ENCODE measurements at regions not wholly inside any gene's neighbourhood (a gene's known extent, or its start where the extent isn't known, plus 50 kb on each side); places are given as distances from the start of the nearest gene placed in this dataset.
A peak's percentile ranks its signal among the peaks of the same experiment; 100 is the strongest.

- Histone ChIP-seq H3K4me3 (no peak overlapping the region), H3K36me3 (no peaks in the 10 kb centered on the region), H3K27me3 (no peaks in the 10 kb centered on the region), H3K27ac (no peak overlapping the region), H3K4me1 (peaks cover 0 to 11% (median 0%) of the 10 kb centered on the region in 4 donors), H3K9me3 (no peaks in the 10 kb centered on the region)
- WGBS, 5 donors = 2 to 11% (median 7%) methylated on average over 3 of the region's 3 CpGs
- intact Hi-C loops (cut with DNase I; ENCODE audit: low total_unique reads) = no loop called here
- TF ChIP-seq POLR2A (IDR thresholded peaks at IDR 0.05) (no peak), CTCF (IDR thresholded peaks at IDR 0.05) (no peak), EP300 (IDR thresholded peaks at IDR 0.05) (no peak), POLR2AphosphoS5 (IDR thresholded peaks at IDR 0.05) (no peak)
- DNase-seq = no peak
Measured at GRCh38 chr9:13447843-13448422, 168.4 kb upstream of the MPDZ start.

DNA sequence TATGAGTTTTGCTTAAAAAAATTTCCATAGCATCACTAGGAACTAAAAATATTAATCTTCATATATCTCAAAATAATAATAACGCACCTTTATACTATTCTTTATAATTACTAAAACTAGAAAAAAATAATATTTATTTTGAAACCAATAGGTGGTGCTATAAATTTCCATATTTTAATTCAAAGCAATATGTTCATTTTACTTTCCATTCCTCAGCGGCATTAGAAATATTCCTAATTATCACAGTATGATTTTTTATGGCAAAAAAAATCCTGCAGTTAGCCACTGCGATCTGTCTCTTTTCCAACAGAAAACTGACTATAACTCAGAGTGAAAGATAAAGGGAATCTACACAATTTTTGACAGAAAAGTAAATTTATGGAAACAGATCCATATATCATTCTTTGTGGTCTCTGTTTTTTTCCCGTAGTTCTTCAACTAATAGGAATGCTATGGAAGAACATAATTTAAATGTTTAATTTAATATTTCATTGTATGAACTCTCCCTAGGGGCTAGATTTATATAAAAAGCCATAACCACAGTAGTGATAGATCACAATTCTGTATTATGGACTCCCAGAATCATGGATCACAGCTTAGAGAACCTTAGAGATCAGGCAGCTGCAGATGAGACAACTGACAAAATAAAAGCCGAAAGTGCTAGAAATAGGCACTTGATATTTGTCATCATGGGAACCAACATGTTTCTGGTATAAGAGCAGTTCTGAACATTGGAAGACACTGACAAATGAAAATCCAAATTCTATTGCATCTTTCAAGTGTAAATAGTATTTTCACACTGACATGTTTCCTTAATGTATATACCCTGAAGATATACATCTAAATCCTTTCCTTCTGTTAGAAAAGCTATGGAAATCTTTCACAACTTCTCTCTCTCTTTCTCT is 167.7 kb upstream of the MPDZ start:
- H3K27ac ChIP-seq = no peak overlapping the region
- no peaks in the 10 kb centered on the region for H3K27me3 ChIP-seq
- no peaks in the 10 kb centered on the region for H3K9me3 ChIP-seq
- DNase-seq = no peak
- no peak overlapping the region for H3K4me3 ChIP-seq
- H3K36me3 ChIP-seq = no peaks in the 10 kb centered on the region
- TF ChIP-seq EP300 (IDR thresholded peaks at IDR 0.05) = no peak
- no peak for TF ChIP-seq POLR2AphosphoS5 (IDR thresholded peaks at IDR 0.05)
- TF ChIP-seq CTCF (IDR thresholded peaks at IDR 0.05) = peak in 3 of 7 experiments; percentile 10 to 26 (median 16)
- peaks cover 0 to 11% (median 0%) of the 10 kb centered on the region in 4 donors for H3K4me1 ChIP-seq
- intact Hi-C loops (cut with DNase I; ENCODE audit: low total_unique reads) = no loop called here
- WGBS, 5 donors = 47 to 60% (median 58%) methylated on average over 5 of the region's 5 CpGs

- Histone ChIP-seq H3K9me3 (no peaks in the 10 kb centered on the region), H3K36me3 (no peaks in the 10 kb centered on the region), H3K27me3 (no peaks in the 10 kb centered on the region), H3K4me3 (no peak overlapping the region), H3K27ac (no peak overlapping the region), H3K4me1 (peaks cover 0 to 11% (median 0%) of the 10 kb centered on the region in 4 donors)
- WGBS, 5 donors = 76 to 84% (median 78%) methylated on average over 8 of the region's 8 CpGs
- intact Hi-C loops (cut with DNase I; ENCODE audit: low total_unique reads) = no loop called here
- TF ChIP-seq POLR2A (IDR thresholded peaks at IDR 0.05) = no peak
- no peak for TF ChIP-seq POLR2AphosphoS5 (IDR thresholded peaks at IDR 0.05)
- DNase-seq = no peak
Measured at GRCh38 chr9:13446286-13446937, 166.9 kb upstream of the MPDZ start.

GRCh38 chr9:13445103-13445500 is 165.6 kb upstream of the MPDZ start:
- Histone ChIP-seq H3K27ac (no peak overlapping the region), H3K36me3 (no peaks in the 10 kb centered on the region), H3K4me3 (no peak overlapping the region), H3K9me3 (no peaks in the 10 kb centered on the region), H3K4me1 (peaks cover 0 to 11% (median 0%) of the 10 kb centered on the region in 4 donors), H3K27me3 (no peaks in the 10 kb centered on the region)
- WGBS, 5 donors = 69 to 79% (median 76%) methylated on average over 4 of the region's 4 CpGs
- intact Hi-C loops (cut with DNase I; ENCODE audit: low total_unique reads) = no loop called here
- no peak for DNase-seq
- no peak for TF ChIP-seq EP300 (IDR thresholded peaks at IDR 0.05)
- TF ChIP-seq CTCF (IDR thresholded peaks at IDR 0.05) = no peak
- no peak for TF ChIP-seq POLR2A (IDR thresholded peaks at IDR 0.05)
- TF ChIP-seq POLR2AphosphoS5 (IDR thresholded peaks at IDR 0.05) = no peak

Data from stomach (tissue), 8 donors.